GM12875 (cell line): ENCODE measurements at regions not wholly inside any gene's neighbourhood (a gene's known extent, or its start where the extent isn't known, plus 50 kb on each side); places are given as distances from the start of the nearest gene placed in this dataset.

Source experiments
- H3K4me3 ChIP-seq: one replicate; pipeline ENCODE4 v1.5.1; 2011; ENCODE audit warnings: low read depth, low read length, control low read depth
- TF ChIP-seq, protein P1 (sequence below): IDR thresholded peaks from 2 replicates; pipeline ENCODE4 v1.5.1; 2011; ENCODE audit warnings: low read depth, mild to moderate bottlenecking, control low read depth, inconsistent platforms, low read length, moderate library complexity, borderline replicate concordance; ENCODE audit not compliant: insufficient read depth

DNA sequence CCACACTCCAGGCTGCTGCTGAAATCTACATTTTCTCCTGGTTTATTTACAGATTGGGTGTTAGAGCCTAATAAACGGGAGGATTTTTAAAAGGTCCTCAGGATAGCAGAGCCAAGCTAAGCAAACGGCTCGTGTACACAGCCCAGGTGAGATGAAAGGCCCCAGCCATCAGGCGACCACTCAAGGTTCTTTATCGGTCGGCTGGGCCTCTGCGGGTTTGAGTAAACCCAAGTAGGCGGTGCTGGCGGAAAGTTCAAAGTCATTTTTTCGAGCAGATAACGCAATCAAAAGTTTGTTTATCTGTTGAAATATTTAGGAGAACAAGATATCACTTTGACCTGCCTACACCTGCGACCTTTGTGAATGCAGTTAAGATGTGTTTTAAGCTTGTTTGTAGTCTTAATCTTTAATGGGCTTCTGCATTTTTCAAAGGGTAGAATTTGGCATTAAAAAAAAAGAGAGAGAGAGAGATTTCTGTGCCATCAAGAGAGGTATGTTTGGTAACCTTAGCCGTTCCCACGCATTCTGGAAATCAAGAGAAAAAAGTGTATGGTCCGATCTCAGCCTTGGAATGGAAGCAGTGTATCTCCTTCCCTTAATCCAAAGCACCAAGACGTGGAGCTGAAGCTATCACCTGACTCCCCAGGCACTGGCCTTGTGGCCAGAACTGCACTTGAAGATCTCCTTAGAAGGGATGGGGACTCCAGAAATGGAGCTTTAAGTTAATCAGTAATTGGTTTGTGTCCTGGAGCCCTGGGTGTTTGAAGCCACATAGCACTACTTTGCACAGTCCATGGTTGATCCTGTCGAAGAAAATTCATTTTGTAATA lies 301.7 kb upstream of the IRX5 start:
- TF ChIP-seq, protein P1, sequence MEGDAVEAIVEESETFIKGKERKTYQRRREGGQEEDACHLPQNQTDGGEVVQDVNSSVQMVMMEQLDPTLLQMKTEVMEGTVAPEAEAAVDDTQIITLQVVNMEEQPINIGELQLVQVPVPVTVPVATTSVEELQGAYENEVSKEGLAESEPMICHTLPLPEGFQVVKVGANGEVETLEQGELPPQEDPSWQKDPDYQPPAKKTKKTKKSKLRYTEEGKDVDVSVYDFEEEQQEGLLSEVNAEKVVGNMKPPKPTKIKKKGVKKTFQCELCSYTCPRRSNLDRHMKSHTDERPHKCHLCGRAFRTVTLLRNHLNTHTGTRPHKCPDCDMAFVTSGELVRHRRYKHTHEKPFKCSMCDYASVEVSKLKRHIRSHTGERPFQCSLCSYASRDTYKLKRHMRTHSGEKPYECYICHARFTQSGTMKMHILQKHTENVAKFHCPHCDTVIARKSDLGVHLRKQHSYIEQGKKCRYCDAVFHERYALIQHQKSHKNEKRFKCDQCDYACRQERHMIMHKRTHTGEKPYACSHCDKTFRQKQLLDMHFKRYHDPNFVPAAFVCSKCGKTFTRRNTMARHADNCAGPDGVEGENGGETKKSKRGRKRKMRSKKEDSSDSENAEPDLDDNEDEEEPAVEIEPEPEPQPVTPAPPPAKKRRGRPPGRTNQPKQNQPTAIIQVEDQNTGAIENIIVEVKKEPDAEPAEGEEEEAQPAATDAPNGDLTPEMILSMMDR: no peak
- no peak overlapping the region for H3K4me3 ChIP-seq

DNA sequence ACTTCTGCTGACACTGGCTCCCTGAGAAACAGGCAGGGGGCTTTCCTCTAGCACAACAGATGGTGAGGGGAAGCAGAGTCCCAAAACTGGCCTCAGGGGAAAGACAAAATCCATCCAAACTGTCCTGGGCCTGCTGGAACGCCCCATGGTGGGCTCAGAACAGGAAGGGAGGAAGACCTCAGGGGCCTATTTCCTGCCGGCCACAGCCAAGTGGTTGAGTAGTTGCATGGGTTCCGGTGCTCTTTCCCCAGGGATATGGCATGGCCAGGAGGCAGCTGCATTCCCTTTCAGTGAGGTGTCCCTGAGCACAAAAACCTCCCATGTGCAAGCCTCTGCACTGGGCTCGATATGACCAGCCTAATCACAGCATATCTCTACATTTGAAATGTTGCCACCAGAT lies 303.0 kb upstream of the IRX5 start:
- TF ChIP-seq, protein P1: no peak
- no peak overlapping the region for H3K4me3 ChIP-seq

DNA sequence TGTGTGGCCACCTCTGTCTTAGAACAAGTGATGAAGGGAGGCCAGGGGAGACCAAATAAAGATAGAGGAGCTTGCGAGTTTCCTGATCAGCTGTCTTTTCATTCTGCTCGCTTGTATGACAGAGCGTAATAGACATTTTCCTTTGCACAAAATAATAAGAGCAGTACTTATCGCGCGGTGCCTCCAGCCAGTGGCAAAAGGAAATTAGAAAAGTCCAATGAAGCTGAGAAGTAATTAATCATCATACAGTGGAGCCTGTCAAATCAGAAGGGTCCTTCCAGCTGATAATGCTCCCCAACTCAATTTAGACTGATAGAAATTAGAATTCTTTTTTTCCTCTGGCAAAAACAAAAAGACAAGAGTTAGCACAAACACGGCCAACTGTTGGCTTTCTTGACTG lies 307.0 kb upstream of the IRX5 start:
- no peak overlapping the region for H3K4me3 ChIP-seq
- TF ChIP-seq, protein P1: no peak

DNA sequence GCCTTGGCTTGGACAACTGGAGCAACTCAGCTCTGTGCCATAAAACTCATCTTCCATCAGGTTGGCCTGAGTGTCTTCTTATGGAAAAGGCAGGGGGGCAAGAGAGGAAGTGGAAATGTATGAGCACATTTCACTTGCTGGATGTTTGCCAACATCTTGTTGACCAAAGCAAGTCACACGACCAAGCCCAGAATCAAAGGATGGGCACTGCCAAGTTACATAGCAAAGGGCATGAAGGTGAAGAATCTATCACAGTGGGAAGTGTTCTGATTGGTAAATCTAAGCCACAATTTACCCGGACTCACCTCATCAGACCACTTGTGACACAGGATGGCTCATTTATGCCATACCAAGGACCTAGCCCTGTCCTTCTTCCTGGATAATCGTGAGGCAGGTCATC lies 310.5 kb upstream of the IRX5 start:
- TF ChIP-seq, protein P1: no peak

DNA sequence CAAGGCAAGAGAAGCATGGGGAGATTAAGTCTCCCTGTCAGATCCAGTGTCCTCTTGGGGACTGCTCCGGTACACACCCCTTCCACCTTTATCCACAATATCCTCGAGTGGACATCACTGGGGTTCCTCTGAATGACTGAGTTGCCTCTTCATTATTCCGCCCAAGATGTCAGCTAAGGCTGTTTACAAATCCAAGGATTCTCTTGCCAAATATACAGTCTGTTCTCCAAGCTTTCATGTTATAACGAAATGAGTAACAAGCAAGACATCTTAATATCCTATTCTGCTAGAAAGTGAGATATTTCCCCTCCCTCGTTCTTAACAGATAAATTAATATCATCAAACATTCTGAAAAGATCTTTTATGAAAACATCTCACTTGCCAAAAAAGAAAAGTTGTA lies 314.1 kb upstream of the IRX5 start:
- no peak overlapping the region for H3K4me3 ChIP-seq
- TF ChIP-seq, protein P1: no peak

More for the DNA sequence above, 310.5 kb upstream of the IRX5 start:
- no peak overlapping the region for H3K4me3 ChIP-seq

DNA sequence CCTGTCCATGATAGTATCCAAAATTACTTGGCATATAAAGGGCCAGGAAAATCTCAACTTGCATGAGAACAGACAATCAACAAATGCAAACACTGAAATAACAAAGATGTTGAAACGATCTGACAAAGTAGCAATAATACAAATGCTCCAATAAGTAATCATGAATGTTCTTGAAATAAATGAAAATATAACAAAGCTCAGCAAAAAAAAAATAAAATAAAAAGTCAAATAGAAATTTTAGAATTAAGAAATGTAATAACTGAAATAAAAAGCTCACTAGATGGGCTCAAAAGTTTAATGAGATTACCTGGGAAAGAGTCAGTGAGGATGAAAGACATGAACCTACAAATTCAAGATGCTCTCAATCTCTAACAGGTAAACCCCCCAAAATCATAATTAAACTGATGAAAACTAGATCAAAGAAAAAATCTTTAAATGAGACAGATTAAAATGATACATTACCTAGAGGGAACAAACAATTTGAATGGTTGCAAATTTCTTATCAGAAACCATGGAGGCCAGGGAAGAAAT lies 319.0 kb upstream of the IRX3 start:
- TF ChIP-seq, protein P1: no peak
- H3K4me3 ChIP-seq: no peak overlapping the region

DNA sequence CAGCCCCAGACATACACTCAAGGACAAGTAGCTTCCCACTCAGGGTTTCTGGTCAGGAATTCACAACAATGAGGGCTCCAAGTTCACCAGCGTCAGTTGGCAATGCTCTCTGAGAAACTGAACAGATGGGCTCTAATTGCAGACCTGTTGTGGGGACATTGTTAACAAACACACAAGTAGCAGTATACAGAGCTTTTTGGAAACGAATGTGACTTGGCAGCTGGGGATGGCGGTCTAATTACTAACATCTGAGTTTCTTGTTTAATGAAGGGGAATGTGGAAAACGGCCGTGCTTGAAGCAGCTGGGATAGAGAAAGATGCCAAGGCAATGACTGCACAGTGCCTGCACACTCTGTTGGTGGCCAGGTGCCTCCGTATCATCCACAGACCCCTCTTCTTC lies 316.1 kb upstream of the IRX3 start:
- TF ChIP-seq, protein P1: no peak
- H3K4me3 ChIP-seq: no peak overlapping the region
